GM23338 (cell line): ENCODE measurements at regions not wholly inside any gene's neighbourhood (a gene's known extent, or its start where the extent isn't known, plus 50 kb on each side); places are given as distances from the start of the nearest gene placed in this dataset.

ENCODE experiments used
- ATAC-seq: fragments of 200-7000 bp; cut with Tn5 transposase; 3 replicates; pipeline ENCODE4 v1.9.1; 2020
- DNase-seq: peaks from one replicate; pipeline ENCODE4 v3.0.0-alpha.2; 2015; ENCODE audit warnings: low spot score
- H2AFZ ChIP-seq: fragments of 200-600 bp; sonication (generic); 2 replicates; pipeline ENCODE4 v1.8.0; 2016; ENCODE audit warnings: antibody characterized with exemption, mild to moderate bottlenecking, moderate library complexity
- H3F3A ChIP-seq: fragments of 200-600 bp; sonication (generic); replicated peaks from 2 replicates; pipeline ENCODE4 v1.8.0; 2017; ENCODE audit warnings: antibody characterized with exemption, mixed run types, low read depth
- H3K27ac ChIP-seq: fragments of 200-600 bp; sonication (generic); 2 replicates; pipeline ENCODE4 v1.6.1; 2016; ENCODE audit warnings: low read depth
- H3K27me3 ChIP-seq: fragments of 200-600 bp; sonication (generic); 2 replicates; pipeline ENCODE4 v1.8.0; 2016; ENCODE audit warnings: mild to moderate bottlenecking, mixed run types, moderate library complexity; ENCODE audit not compliant: insufficient read depth
- H3K36me3 ChIP-seq: fragments of 200-600 bp; sonication (generic); 2 replicates; pipeline ENCODE4 v1.8.0; 2016; ENCODE audit warnings: mild to moderate bottlenecking; ENCODE audit not compliant: insufficient read depth
- H3K4me1 ChIP-seq: fragments of 200-600 bp; sonication (generic); 2 replicates; pipeline ENCODE4 v1.8.0; 2016; ENCODE audit warnings: mild to moderate bottlenecking, moderate library complexity; ENCODE audit not compliant: insufficient read depth
- H3K4me2 ChIP-seq: fragments of 200-600 bp; sonication (generic); 2 replicates; pipeline ENCODE4 v1.7.1; 2017; ENCODE audit warnings: mixed run types
- H3K4me3 ChIP-seq: fragments of 200-600 bp; sonication (generic); 2 replicates; pipeline ENCODE4 v1.6.1; 2016; ENCODE audit warnings: mixed run types
- H3K79me2 ChIP-seq: fragments of 200-600 bp; sonication (generic); replicated peaks from 2 replicates; pipeline ENCODE4 v1.8.0; 2017; ENCODE audit warnings: mild to moderate bottlenecking; ENCODE audit not compliant: insufficient read depth
- H3K9me2 ChIP-seq: fragments of 200-600 bp; sonication (generic); 2 replicates; pipeline ENCODE4 v1.8.0; 2017; ENCODE audit not compliant: insufficient read depth
- H4K20me1 ChIP-seq: fragments of 200-600 bp; sonication (generic); replicated peaks from 2 replicates; pipeline ENCODE4 v1.8.0; 2017; ENCODE audit warnings: mild to moderate bottlenecking; ENCODE audit not compliant: insufficient read depth
- H3K27ac Mint-ChIP-seq: 2 replicates; pipeline ENCODE4 v1.8.0; 2020; ENCODE audit warnings: inconsistent platforms, mild to moderate bottlenecking, moderate library complexity, mixed read lengths
- H3K27me3 Mint-ChIP-seq: 3 replicates; pipeline ENCODE4 v1.8.0; 2022; ENCODE audit warnings: low read depth, mild to moderate bottlenecking, moderate library complexity, mixed read lengths, inconsistent platforms; ENCODE audit not compliant: insufficient read depth, poor library complexity
- H3K36me3 Mint-ChIP-seq: 3 replicates; pipeline ENCODE4 v1.8.0; 2021; ENCODE audit warnings: low read depth, mild to moderate bottlenecking, inconsistent platforms, moderate library complexity, mixed read lengths
- H3K4me1 Mint-ChIP-seq: 3 replicates; pipeline ENCODE4 v1.8.0; 2020; ENCODE audit warnings: mild to moderate bottlenecking, inconsistent platforms, mixed read lengths
- H3K4me3 Mint-ChIP-seq: 3 replicates; pipeline ENCODE4 v1.8.0; 2021; ENCODE audit warnings: moderate library complexity, mild to moderate bottlenecking, inconsistent platforms, mixed read lengths
- H3K9me3 Mint-ChIP-seq: 3 replicates; pipeline ENCODE4 v1.8.0; 2020; ENCODE audit warnings: moderate library complexity, mild to moderate bottlenecking, inconsistent platforms, mixed read lengths
- CREB1 ChIP-seq: fragments of 250-450 bp; sonication (Bioruptor Pico); IDR thresholded peaks from 2 replicates; pipeline ENCODE4 v1.5.0; 2020; ENCODE audit warnings: low read depth, mild to moderate bottlenecking, moderate library complexity
- CTCF ChIP-seq, 2 experiments: fragments of 200-600 bp in 1 of 2; sonication (generic) in 1 of 2; conservative IDR thresholded peaks; 2 replicates each; pipeline versions ENCODE4 v1.5.1 to v1.6.1; 2016 to 2017; ENCODE audit warnings: antibody characterized with exemption in 2 of 2, low read depth in 2 of 2, mild to moderate bottlenecking in 2 of 2, moderate library complexity in 1 of 2
- ETS1 ChIP-seq: IDR thresholded peaks from 2 replicates; pipeline ENCODE4 v1.6.1; 2016; ENCODE audit warnings: antibody characterized with exemption
- EZH2 ChIP-seq: fragments of 200-600 bp; sonication (generic); IDR thresholded peaks from one replicate; pipeline ENCODE4 v1.8.0; 2017; ENCODE audit warnings: antibody characterized with exemption, mild to moderate bottlenecking, low read depth; ENCODE audit not compliant: unreplicated experiment
- EZH2phosphoT487 ChIP-seq: fragments of 200-600 bp; sonication (generic); IDR thresholded peaks from one replicate; pipeline ENCODE4 v1.8.1; 2018; ENCODE audit warnings: antibody characterized with exemption; ENCODE audit not compliant: unreplicated experiment
- JUNB ChIP-seq: IDR thresholded peaks from one replicate; pipeline ENCODE4 v1.6.1; 2016; ENCODE audit warnings: antibody characterized with exemption; ENCODE audit not compliant: unreplicated experiment
- NANOG ChIP-seq: IDR thresholded peaks from 2 replicates; pipeline ENCODE4 v1.6.1; 2016; ENCODE audit warnings: antibody characterized with exemption, borderline replicate concordance
- POLR2AphosphoS5 ChIP-seq: IDR thresholded peaks from 2 replicates; pipeline ENCODE4 v1.6.1; 2016; ENCODE audit warnings: antibody characterized with exemption, low read depth
- REST ChIP-seq: IDR thresholded peaks from one replicate; pipeline ENCODE4 v1.6.1; 2018; ENCODE audit warnings: antibody characterized with exemption; ENCODE audit not compliant: unreplicated experiment
- STAT1 ChIP-seq: IDR thresholded peaks from one replicate; pipeline ENCODE4 v1.6.1; 2016; ENCODE audit warnings: antibody characterized with exemption; ENCODE audit not compliant: unreplicated experiment
- ZNF114 ChIP-seq: fragments of 250-450 bp; sonication (Bioruptor Pico); IDR thresholded peaks from 2 replicates; pipeline ENCODE4 v1.5.0; 2020; ENCODE audit warnings: mild to moderate bottlenecking, moderate library complexity
- ZNF331 ChIP-seq: fragments of 250-450 bp; sonication (Bioruptor Pico); IDR thresholded peaks from 2 replicates; pipeline ENCODE4 v1.5.0; 2020; ENCODE audit warnings: low read depth, mild to moderate bottlenecking, moderate library complexity
- ZNF462 ChIP-seq: fragments of 250-450 bp; sonication (Bioruptor Pico); IDR thresholded peaks from 2 replicates; pipeline ENCODE4 v1.5.0; 2020; ENCODE audit warnings: mild to moderate bottlenecking, moderate library complexity

- H3K4me1 ChIP-seq, result no peaks in the 10 kb centered on the region
- H2AFZ ChIP-seq, result no peak overlapping the region
- no peaks in the 10 kb centered on the region for H3K79me2 ChIP-seq
- H3K36me3 ChIP-seq, result no peaks in the 10 kb centered on the region
- Mint-ChIP-seq H3K4me3 (no peak overlapping the region), H3K4me1 (no peaks in the 10 kb centered on the region), H3K36me3 (no peaks in the 10 kb centered on the region), H3K27ac (no peak overlapping the region), H3K27me3 (no peaks in the 10 kb centered on the region), H3K9me3 (no peaks in the 10 kb centered on the region)
- H3F3A ChIP-seq, result no peaks in the 10 kb centered on the region
- H3K4me2 ChIP-seq, result no peak overlapping the region
- no peaks in the 10 kb centered on the region for H3K9me2 ChIP-seq
- TF ChIP-seq ETS1 (no peak), EZH2 (no peak), STAT1 (no peak), POLR2AphosphoS5 (no peak), JUNB (no peak), CREB1 (CRISPR knock-in tag) (no peak), REST (no peak), NANOG (no peak), ZNF114 (CRISPR knock-in tag) (no peak), ZNF462 (CRISPR knock-in tag) (no peak), ZNF331 (CRISPR knock-in tag) (no peak), CTCF (conservative IDR thresholded peaks at IDR 0.05; ENCODE audit: low read depth in 2 of 2) (no peak), EZH2phosphoT487 (no peak)
- H3K4me3 ChIP-seq, result no peak overlapping the region
- H3K27me3 ChIP-seq, result no peaks in the 10 kb centered on the region
- no peaks in the 10 kb centered on the region for H4K20me1 ChIP-seq
- DNase-seq (no peak), ATAC-seq (no peak)
- H3K27ac ChIP-seq, result no peak overlapping the region
Observed at GRCh38 chr13:76319921-76320320, 566.3 kb downstream of the KCTD12 start.
